IPS-15b (cell line): ENCODE measurements at regions not wholly inside any gene's neighbourhood (a gene's known extent, or its start where the extent isn't known, plus 50 kb on each side); places are given as distances from the start of the nearest gene placed in this dataset.

ENCODE experiments used
- H3K27me3 ChIP-seq: one replicate; pipeline ENCODE4 v1.6.1; 2013; ENCODE audit warnings: low read length; ENCODE audit not compliant: control insufficient read depth, insufficient read depth
- H3K36me3 ChIP-seq: one replicate; pipeline ENCODE4 v1.6.1; 2013; ENCODE audit warnings: low read length; ENCODE audit not compliant: control insufficient read depth, insufficient read depth
- H3K4me1 ChIP-seq: one replicate; pipeline ENCODE4 v1.6.1; 2013; ENCODE audit warnings: mild to moderate bottlenecking, low read length; ENCODE audit not compliant: control insufficient read depth, insufficient read depth
- H3K4me3 ChIP-seq: one replicate; pipeline ENCODE4 v1.5.1; 2013; ENCODE audit warnings: low read depth, low read length
- H3K9ac ChIP-seq: one replicate; pipeline ENCODE4 v1.6.1; 2013; ENCODE audit warnings: low read depth, mild to moderate bottlenecking, low read length
- H3K9me3 ChIP-seq: one replicate; pipeline ENCODE4 v1.6.1; 2013; ENCODE audit warnings: mild to moderate bottlenecking, low read length; ENCODE audit not compliant: control insufficient read depth, insufficient read depth

GRCh38 chr17:79490530-79490929 is 120.3 kb downstream of the RBFOX3 start:
- H3K4me3 ChIP-seq = no peak overlapping the region
- no peaks in the 10 kb centered on the region for H3K4me1 ChIP-seq
- H3K9me3 ChIP-seq = no peaks in the 10 kb centered on the region

GRCh38 chr17:79487149-79487548 is 123.7 kb downstream of the RBFOX3 start:
- Histone ChIP-seq H3K4me3 (no peak overlapping the region), H3K27me3 (no peaks in the 10 kb centered on the region), H3K4me1 (peaks cover 3% of the 10 kb centered on the region)

More at GRCh38 chr17:79490530-79490929, 120.3 kb downstream of the RBFOX3 start:
- Histone ChIP-seq H3K9ac (no peak overlapping the region), H3K36me3 (no peaks in the 10 kb centered on the region), H3K27me3 (no peaks in the 10 kb centered on the region)

GRCh38 chr17:79485991-79486390 is 124.9 kb downstream of the RBFOX3 start:
- Histone ChIP-seq H3K9me3 (no peaks in the 10 kb centered on the region), H3K4me1 (peaks cover 3% of the 10 kb centered on the region), H3K27me3 (no peaks in the 10 kb centered on the region), H3K36me3 (no peaks in the 10 kb centered on the region), H3K4me3 (no peak overlapping the region), H3K9ac (no peak overlapping the region)

More at GRCh38 chr17:79487149-79487548, 123.7 kb downstream of the RBFOX3 start:
- Histone ChIP-seq H3K36me3 (no peaks in the 10 kb centered on the region), H3K9me3 (no peaks in the 10 kb centered on the region), H3K9ac (no peak overlapping the region)

- H3K9ac ChIP-seq = no peak overlapping the region
- H3K27me3 ChIP-seq = no peaks in the 10 kb centered on the region
- no peak overlapping the region for H3K4me3 ChIP-seq
- no peaks in the 10 kb centered on the region for H3K36me3 ChIP-seq
- no peaks in the 10 kb centered on the region for H3K9me3 ChIP-seq
- peaks cover 3% of the 10 kb centered on the region for H3K4me1 ChIP-seq
These were observed 125.3 kb downstream of the RBFOX3 start for GRCh38 chr17:79485419-79485985.

GRCh38 chr17:79484600-79485418 is 126.0 kb downstream of the RBFOX3 start:
- no peaks in the 10 kb centered on the region for H3K27me3 ChIP-seq
- peaks cover 3% of the 10 kb centered on the region for H3K4me1 ChIP-seq
- H3K9me3 ChIP-seq = no peaks in the 10 kb centered on the region
- no peak overlapping the region for H3K4me3 ChIP-seq
- H3K9ac ChIP-seq = no peak overlapping the region
- no peaks in the 10 kb centered on the region for H3K36me3 ChIP-seq

GRCh38 chr17:79483842-79484241 is 127.0 kb downstream of the RBFOX3 start:
- H3K9ac ChIP-seq = no peak overlapping the region
- H3K9me3 ChIP-seq = no peaks in the 10 kb centered on the region
- peaks cover 3% of the 10 kb centered on the region for H3K4me1 ChIP-seq
- no peak overlapping the region for H3K4me3 ChIP-seq
- H3K36me3 ChIP-seq = no peaks in the 10 kb centered on the region
- H3K27me3 ChIP-seq = no peaks in the 10 kb centered on the region

- Histone ChIP-seq H3K27me3 (no peaks in the 10 kb centered on the region), H3K4me3 (no peak overlapping the region)
These were observed 127.9 kb downstream of the RBFOX3 start for GRCh38 chr17:79482727-79483521.

GRCh38 chr17:79479876-79480275 is 131.0 kb downstream of the RBFOX3 start:
- no peaks in the 10 kb centered on the region for H3K9me3 ChIP-seq
- H3K36me3 ChIP-seq = no peaks in the 10 kb centered on the region
- no peak overlapping the region for H3K9ac ChIP-seq
- no peaks in the 10 kb centered on the region for H3K27me3 ChIP-seq
- peaks cover 3% of the 10 kb centered on the region for H3K4me1 ChIP-seq
- H3K4me3 ChIP-seq = no peak overlapping the region

More at GRCh38 chr17:79482727-79483521, 127.9 kb downstream of the RBFOX3 start:
- Histone ChIP-seq H3K4me1 (peaks cover 3% of the 10 kb centered on the region), H3K9me3 (no peaks in the 10 kb centered on the region), H3K9ac (no peak overlapping the region), H3K36me3 (no peaks in the 10 kb centered on the region)

GRCh38 chr17:79478841-79479240 is 132.0 kb downstream of the RBFOX3 start:
- H3K4me1 ChIP-seq = peaks cover 3% of the 10 kb centered on the region
- H3K27me3 ChIP-seq = no peaks in the 10 kb centered on the region
- H3K4me3 ChIP-seq = no peak overlapping the region
- H3K9me3 ChIP-seq = no peaks in the 10 kb centered on the region
- no peaks in the 10 kb centered on the region for H3K36me3 ChIP-seq
- no peak overlapping the region for H3K9ac ChIP-seq

GRCh38 chr17:79478051-79478461 is 132.8 kb downstream of the RBFOX3 start:
- Histone ChIP-seq H3K27me3 (no peaks in the 10 kb centered on the region), H3K9ac (no peak overlapping the region), H3K9me3 (no peaks in the 10 kb centered on the region)

GRCh38 chr17:79476074-79476652 is 134.7 kb downstream of the RBFOX3 start:
- peaks cover 2% of the 10 kb centered on the region for H3K4me1 ChIP-seq
- no peaks in the 10 kb centered on the region for H3K27me3 ChIP-seq
- H3K4me3 ChIP-seq = no peak overlapping the region
- H3K36me3 ChIP-seq = no peaks in the 10 kb centered on the region
- no peak overlapping the region for H3K9ac ChIP-seq
- no peaks in the 10 kb centered on the region for H3K9me3 ChIP-seq

More at GRCh38 chr17:79478051-79478461, 132.8 kb downstream of the RBFOX3 start:
- no peaks in the 10 kb centered on the region for H3K36me3 ChIP-seq
- H3K4me1 ChIP-seq = peaks cover 4% of the 10 kb centered on the region
- H3K4me3 ChIP-seq = no peak overlapping the region
